Epithelial cell of esophagus (primary cell): ENCODE measurements at regions not wholly inside any gene's neighbourhood (a gene's known extent, or its start where the extent isn't known, plus 50 kb on each side); places are given as distances from the start of the nearest gene placed in this dataset.
A peak's percentile ranks its signal among the peaks of the same experiment; 100 is the strongest.

Experiments used
- DNase-seq: peaks from one replicate; pipeline ENCODE4 v3.0.0; 2010; ENCODE audit warnings: low read depth
- H3K4me3 ChIP-seq: 2 replicates; pipeline ENCODE4 v1.5.1; 2011; ENCODE audit warnings: mild to moderate bottlenecking, low read length, control low read depth
- CTCF ChIP-seq: IDR thresholded peaks from 2 replicates; pipeline ENCODE4 v1.5.1; 2011; ENCODE audit warnings: low read depth, mild to moderate bottlenecking, low read length, control low read depth, inconsistent platforms; ENCODE audit not compliant: insufficient read depth; ENCODE audit errors: missing control alignments

- no peak for DNase-seq
- TF ChIP-seq CTCF = no peak
- H3K4me3 ChIP-seq = no peak overlapping the region
These were observed 64.4 kb upstream of the HRH1 start for GRCh38 chr3:11089931-11090330.

GRCh38 chr3:11090551-11090950, 63.7 kb upstream of the HRH1 start:
- no peak overlapping the region for H3K4me3 ChIP-seq
- no peak for TF ChIP-seq CTCF
- no peak for DNase-seq

GRCh38 chr3:11091088-11091590, 63.2 kb upstream of the HRH1 start:
- no peak for DNase-seq
- no peak for TF ChIP-seq CTCF
- H3K4me3 ChIP-seq = no peak overlapping the region

- no peak overlapping the region for H3K4me3 ChIP-seq
- no peak for TF ChIP-seq CTCF
- DNase-seq = no peak
These were observed 62.5 kb upstream of the HRH1 start for GRCh38 chr3:11091791-11092190.

GRCh38 chr3:11093823-11094340, 60.4 kb upstream of the HRH1 start:
- TF ChIP-seq CTCF = no peak
- no peak overlapping the region for H3K4me3 ChIP-seq
- DNase-seq = no peak

GRCh38 chr3:11095932-11096265, 58.4 kb upstream of the HRH1 start:
- peak; percentile 15 for TF ChIP-seq CTCF
- H3K4me3 ChIP-seq = no peak overlapping the region
- DNase-seq = no peak
